ENCODE measurements at regions not wholly inside any gene's neighbourhood (a gene's known extent, or its start where the extent isn't known, plus 50 kb on each side); places are given as distances from the start of the nearest gene placed in this dataset.

DNA sequence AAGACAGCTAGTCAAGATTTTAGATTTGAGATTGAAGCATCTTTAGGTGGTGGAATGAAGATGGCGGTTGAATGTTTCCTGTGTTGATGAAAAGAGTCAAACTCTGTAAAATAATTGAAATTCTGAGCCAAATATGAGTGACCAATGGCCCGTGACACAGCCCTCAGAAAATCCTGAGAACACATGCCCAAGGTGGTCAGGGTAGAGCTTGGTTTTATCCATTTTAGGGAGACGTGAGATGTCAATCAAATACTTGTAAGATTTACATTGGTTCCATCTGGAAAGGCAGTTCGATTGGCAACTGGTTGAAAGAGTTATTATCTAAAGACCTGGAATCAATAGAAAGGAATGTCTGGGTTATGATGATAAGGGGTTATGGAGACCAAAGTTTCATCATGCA is 198.0 kb upstream of the AGAP1 start:
- TF ChIP-seq, protein P1, sequence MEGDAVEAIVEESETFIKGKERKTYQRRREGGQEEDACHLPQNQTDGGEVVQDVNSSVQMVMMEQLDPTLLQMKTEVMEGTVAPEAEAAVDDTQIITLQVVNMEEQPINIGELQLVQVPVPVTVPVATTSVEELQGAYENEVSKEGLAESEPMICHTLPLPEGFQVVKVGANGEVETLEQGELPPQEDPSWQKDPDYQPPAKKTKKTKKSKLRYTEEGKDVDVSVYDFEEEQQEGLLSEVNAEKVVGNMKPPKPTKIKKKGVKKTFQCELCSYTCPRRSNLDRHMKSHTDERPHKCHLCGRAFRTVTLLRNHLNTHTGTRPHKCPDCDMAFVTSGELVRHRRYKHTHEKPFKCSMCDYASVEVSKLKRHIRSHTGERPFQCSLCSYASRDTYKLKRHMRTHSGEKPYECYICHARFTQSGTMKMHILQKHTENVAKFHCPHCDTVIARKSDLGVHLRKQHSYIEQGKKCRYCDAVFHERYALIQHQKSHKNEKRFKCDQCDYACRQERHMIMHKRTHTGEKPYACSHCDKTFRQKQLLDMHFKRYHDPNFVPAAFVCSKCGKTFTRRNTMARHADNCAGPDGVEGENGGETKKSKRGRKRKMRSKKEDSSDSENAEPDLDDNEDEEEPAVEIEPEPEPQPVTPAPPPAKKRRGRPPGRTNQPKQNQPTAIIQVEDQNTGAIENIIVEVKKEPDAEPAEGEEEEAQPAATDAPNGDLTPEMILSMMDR (IDR thresholded peaks at IDR 0.05; ENCODE audit: poor library complexity), result no peak
- no peak for TF ChIP-seq EZH2 (IDR thresholded peaks at IDR 0.05; ENCODE audit: borderline replicate concordance)

Data from hepatocyte (in vitro differentiated cells).